HepG2 (cell line): ENCODE measurements at regions not wholly inside any gene's neighbourhood (a gene's known extent, or its start where the extent isn't known, plus 50 kb on each side); places are given as distances from the start of the nearest gene placed in this dataset.

Source experiments
- CREM ChIP-seq, 2 experiments: sonication (generic) in 1 of 2; formaldehyde crosslinking in 1 of 2; IDR thresholded peaks; 2 replicates each; pipeline versions ENCODE4 v1.4.0 to v1.6.1; 2016 to 2020; ENCODE audit warnings: antibody characterized with exemption in 1 of 2, mild to moderate bottlenecking in 1 of 2, missing genetic modification reagents in 1 of 2
- CTCF ChIP-seq: sonication (generic); formaldehyde crosslinking; IDR thresholded peaks from 2 replicates; pipeline ENCODE4 v1.5.0; 2020; ENCODE audit warnings: mild to moderate bottlenecking, missing genetic modification reagents, moderate library complexity
- EP300 ChIP-seq, 3 experiments: sonication (generic) in 1 of 3; formaldehyde crosslinking in 1 of 3; IDR thresholded peaks; 2 replicates each; pipeline versions ENCODE4 v1.5.1 to v1.6.1; 2011 to 2020; ENCODE audit warnings: low read depth in 2 of 3, low read length in 2 of 3, borderline replicate concordance in 1 of 3, improper control_type of control experiment in 1 of 3, mild to moderate bottlenecking in 1 of 3, missing genetic modification reagents in 1 of 3, moderate library complexity in 1 of 3
- EZH2 ChIP-seq: conservative IDR thresholded peaks from 2 replicates; pipeline ENCODE4 v1.6.1; 2012; ENCODE audit warnings: mild to moderate bottlenecking, low read depth, low read length, moderate library complexity
- FLYWCH1 ChIP-seq: sonication (generic); formaldehyde crosslinking; IDR thresholded peaks from 2 replicates; pipeline ENCODE4 v1.8.1; 2023; ENCODE audit warnings: mild to moderate bottlenecking, missing genetic modification reagents
- KLF16 ChIP-seq, 2 experiments: sonication (generic) in 1 of 2; formaldehyde crosslinking in 1 of 2; IDR thresholded peaks; 2 replicates each; pipeline versions ENCODE4 v1.6.1 to v1.8.0; 2016 to 2023; ENCODE audit warnings: missing genetic modification reagents in 2 of 2, missing compliant biosample characterization in 1 of 2
- LBX2 ChIP-seq: sonication (generic); formaldehyde crosslinking; IDR thresholded peaks from 2 replicates; pipeline ENCODE4 v1.5.0; 2020; ENCODE audit warnings: missing genetic modification reagents, mild to moderate bottlenecking, borderline replicate concordance
- SMARCE1 ChIP-seq: fragments of 450-650 bp; IDR thresholded peaks from 2 replicates; pipeline ENCODE4 v1.6.1; 2017; ENCODE audit warnings: borderline replicate concordance
- TOPORS ChIP-seq: sonication (generic); formaldehyde crosslinking; IDR thresholded peaks from 2 replicates; pipeline ENCODE4 v1.8.0; 2023; ENCODE audit warnings: mild to moderate bottlenecking, missing genetic modification reagents
- USF2 ChIP-seq, 2 experiments: sonication (generic) in 1 of 2; formaldehyde crosslinking in 1 of 2; IDR thresholded peaks; 2 replicates each; pipeline versions ENCODE4 v1.5.1 to v1.6.1; 2011 to 2020; ENCODE audit warnings: borderline replicate concordance in 1 of 2, low read depth in 1 of 2, low read length in 1 of 2, mild to moderate bottlenecking in 1 of 2, missing genetic modification reagents in 1 of 2, moderate library complexity in 1 of 2
- ZNF24 ChIP-seq: fragments of 450-650 bp; IDR thresholded peaks from 2 replicates; pipeline ENCODE4 v1.6.1; 2017; ENCODE audit warnings: antibody characterized with exemption, mild to moderate bottlenecking
- TF ChIP-seq, protein P1 (sequence below): sonication (generic); formaldehyde crosslinking; IDR thresholded peaks from 2 replicates; pipeline ENCODE4 v1.4.0; 2020; ENCODE audit warnings: missing genetic modification reagents, mild to moderate bottlenecking, borderline replicate concordance
- TF ChIP-seq, protein P2 (sequence below): sonication (generic); formaldehyde crosslinking; IDR thresholded peaks from 2 replicates; pipeline ENCODE4 v1.4.0; 2020; ENCODE audit warnings: missing genetic modification reagents

DNA sequence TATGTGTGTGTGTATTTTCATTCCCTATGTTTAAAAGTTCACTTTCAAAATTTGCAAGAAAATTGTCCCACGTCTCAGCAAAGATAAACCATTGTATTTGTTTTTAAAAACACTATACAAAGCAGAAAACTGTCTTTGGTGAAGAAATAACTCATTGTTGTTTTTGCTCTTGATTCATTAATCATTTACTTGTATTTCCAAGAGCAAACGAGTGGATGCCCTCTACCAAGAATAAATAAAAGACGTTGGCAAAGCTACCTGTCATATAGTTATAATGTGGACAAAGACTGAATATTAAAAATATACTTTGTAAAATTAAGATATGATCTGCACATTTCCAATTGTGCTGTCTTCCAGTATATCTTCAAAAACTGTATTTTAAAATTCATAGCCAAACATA lies 210.9 kb upstream of the NDST3 start:
- no peak for TF ChIP-seq FLYWCH1 (CRISPR knock-in tag)
- no peak for TF ChIP-seq LBX2 (CRISPR knock-in tag)
- no peak for TF ChIP-seq KLF16 (CRISPR knock-in tag; IDR thresholded peaks at IDR 0.05)
- no peak for TF ChIP-seq CTCF (CRISPR knock-in tag)
- TF ChIP-seq, protein P1, sequence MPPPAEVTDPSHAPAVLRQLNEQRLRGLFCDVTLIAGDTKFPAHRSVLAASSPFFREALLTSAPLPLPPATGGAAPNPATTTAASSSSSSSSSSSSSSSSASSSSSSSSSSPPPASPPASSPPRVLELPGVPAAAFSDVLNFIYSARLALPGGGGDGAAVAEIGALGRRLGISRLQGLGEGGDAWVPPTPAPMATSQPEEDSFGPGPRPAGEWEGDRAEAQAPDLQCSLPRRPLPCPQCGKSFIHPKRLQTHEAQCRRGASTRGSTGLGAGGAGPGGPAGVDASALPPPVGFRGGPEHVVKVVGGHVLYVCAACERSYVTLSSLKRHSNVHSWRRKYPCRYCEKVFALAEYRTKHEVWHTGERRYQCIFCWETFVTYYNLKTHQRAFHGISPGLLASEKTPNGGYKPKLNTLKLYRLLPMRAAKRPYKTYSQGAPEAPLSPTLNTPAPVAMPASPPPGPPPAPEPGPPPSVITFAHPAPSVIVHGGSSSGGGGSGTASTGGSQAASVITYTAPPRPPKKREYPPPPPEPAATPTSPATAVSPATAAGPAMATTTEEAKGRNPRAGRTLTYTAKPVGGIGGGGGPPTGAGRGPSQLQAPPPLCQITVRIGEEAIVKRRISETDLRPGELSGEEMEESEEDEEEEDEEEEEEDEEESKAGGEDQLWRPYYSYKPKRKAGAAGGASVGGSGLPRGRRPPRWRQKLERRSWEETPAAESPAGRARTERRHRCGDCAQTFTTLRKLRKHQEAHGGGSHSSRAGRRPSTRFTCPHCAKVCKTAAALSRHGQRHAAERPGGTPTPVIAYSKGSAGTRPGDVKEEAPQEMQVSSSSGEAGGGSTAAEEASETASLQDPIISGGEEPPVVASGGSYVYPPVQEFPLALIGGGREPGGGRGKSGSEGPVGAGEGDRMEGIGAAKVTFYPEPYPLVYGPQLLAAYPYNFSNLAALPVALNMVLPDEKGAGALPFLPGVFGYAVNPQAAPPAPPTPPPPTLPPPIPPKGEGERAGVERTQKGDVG = no peak
- TF ChIP-seq USF2 (IDR thresholded peaks at IDR 0.05; ENCODE audit: low read depth, low read length) = no peak
- no peak for TF ChIP-seq USF2 (CRISPR knock-in tag; IDR thresholded peaks at IDR 0.05; ENCODE audit: borderline replicate concordance)
- no peak for TF ChIP-seq CREM (IDR thresholded peaks at IDR 0.05)
- no peak for TF ChIP-seq CREM (CRISPR knock-in tag; IDR thresholded peaks at IDR 0.05)
- TF ChIP-seq TOPORS (CRISPR knock-in tag) = no peak
- TF ChIP-seq ZNF24 = no peak
- no peak for TF ChIP-seq SMARCE1
- no peak for TF ChIP-seq EZH2
- TF ChIP-seq, protein P2, sequence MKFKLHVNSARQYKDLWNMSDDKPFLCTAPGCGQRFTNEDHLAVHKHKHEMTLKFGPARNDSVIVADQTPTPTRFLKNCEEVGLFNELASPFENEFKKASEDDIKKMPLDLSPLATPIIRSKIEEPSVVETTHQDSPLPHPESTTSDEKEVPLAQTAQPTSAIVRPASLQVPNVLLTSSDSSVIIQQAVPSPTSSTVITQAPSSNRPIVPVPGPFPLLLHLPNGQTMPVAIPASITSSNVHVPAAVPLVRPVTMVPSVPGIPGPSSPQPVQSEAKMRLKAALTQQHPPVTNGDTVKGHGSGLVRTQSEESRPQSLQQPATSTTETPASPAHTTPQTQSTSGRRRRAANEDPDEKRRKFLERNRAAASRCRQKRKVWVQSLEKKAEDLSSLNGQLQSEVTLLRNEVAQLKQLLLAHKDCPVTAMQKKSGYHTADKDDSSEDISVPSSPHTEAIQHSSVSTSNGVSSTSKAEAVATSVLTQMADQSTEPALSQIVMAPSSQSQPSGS (CRISPR knock-in tag) = no peak
- no peak for TF ChIP-seq EP300 (IDR thresholded peaks at IDR 0.05; ENCODE audit: low read depth in 2 of 2, low read length in 2 of 2)
- no peak for TF ChIP-seq EP300 (CRISPR knock-in tag; IDR thresholded peaks at IDR 0.05; ENCODE audit: borderline replicate concordance)
